Nephron progenitor cell (in vitro differentiated cells): ENCODE measurements at regions not wholly inside any gene's neighbourhood (a gene's known extent, or its start where the extent isn't known, plus 50 kb on each side); places are given as distances from the start of the nearest gene placed in this dataset.
A peak's percentile ranks its signal among the peaks of the same experiment; 100 is the strongest.
"Not testable (repeated sequence)": the region's sequence is repeated elsewhere in the genome, so short reads cannot be mapped to it uniquely, and the experiment has no call there.

ENCODE experiments used
- DNase-seq: peaks from one replicate; pipeline ENCODE4 v3.0.0; 2021
- H3K27ac Mint-ChIP-seq: 2 replicates; pipeline ENCODE4 v1.8.0; 2021; ENCODE audit warnings: mild to moderate bottlenecking, moderate library complexity, mixed read lengths
- H3K27me3 Mint-ChIP-seq: 2 replicates; pipeline ENCODE4 v1.8.0; 2021; ENCODE audit warnings: mild to moderate bottlenecking, low read depth, mixed read lengths; ENCODE audit not compliant: poor library complexity
- H3K36me3 Mint-ChIP-seq: 2 replicates; pipeline ENCODE4 v1.8.0; 2021; ENCODE audit warnings: low read depth, mixed read lengths
- H3K4me1 Mint-ChIP-seq: 2 replicates; pipeline ENCODE4 v1.8.0; 2021; ENCODE audit warnings: mixed read lengths
- H3K4me3 Mint-ChIP-seq: 2 replicates; pipeline ENCODE4 v1.8.0; 2021; ENCODE audit warnings: mild to moderate bottlenecking, moderate library complexity, mixed read lengths
- H3K9me3 Mint-ChIP-seq: 2 replicates; pipeline ENCODE4 v1.8.0; 2021; ENCODE audit warnings: mild to moderate bottlenecking, moderate library complexity, mixed read lengths
- CTCF ChIP-seq: fragments of 200-600 bp; sonication (generic); IDR thresholded peaks from 2 replicates; pipeline ENCODE4 v1.5.0; 2021; ENCODE audit warnings: antibody characterized with exemption

GRCh38 chr10:29862923-29863614, 196.3 kb downstream of the JCAD start:
- H3K27ac Mint-ChIP-seq = no peak overlapping the region
- H3K4me3 Mint-ChIP-seq = no peak overlapping the region
- peaks cover 17% of the 10 kb centered on the region for H3K4me1 Mint-ChIP-seq
- TF ChIP-seq CTCF = no peak
- H3K27me3 Mint-ChIP-seq = peaks cover 5% of the 10 kb centered on the region
- H3K36me3 Mint-ChIP-seq = no peaks in the 10 kb centered on the region
- H3K9me3 Mint-ChIP-seq = no peaks in the 10 kb centered on the region
- DNase-seq = no peak

GRCh38 chr10:29861811-29862505, 197.4 kb downstream of the JCAD start:
- DNase-seq = no peak
- Mint-ChIP-seq H3K27ac (no peak overlapping the region), H3K9me3 (no peaks in the 10 kb centered on the region), H3K27me3 (peaks cover 5% of the 10 kb centered on the region), H3K36me3 (no peaks in the 10 kb centered on the region), H3K4me1 (peaks cover 23% of the 10 kb centered on the region), H3K4me3 (no peak overlapping the region)
- TF ChIP-seq CTCF = no peak

- not testable (repeated sequence) for H3K4me3 Mint-ChIP-seq, H3K27me3 Mint-ChIP-seq
These were observed 198.2 kb downstream of the JCAD start for GRCh38 chr10:29861231-29861630.

GRCh38 chr10:29860166-29860565, 199.2 kb downstream of the JCAD start:
- Mint-ChIP-seq H3K4me3 (no peak overlapping the region), H3K36me3 (no peaks in the 10 kb centered on the region), H3K4me1 (peaks cover 10% of the 10 kb centered on the region), H3K9me3 (no peaks in the 10 kb centered on the region), H3K27ac (no peak overlapping the region), H3K27me3 (peaks cover 13% of the 10 kb centered on the region)
- no peak for DNase-seq
- no peak for TF ChIP-seq CTCF

More at GRCh38 chr10:29861231-29861630, 198.2 kb downstream of the JCAD start:
- H3K4me1 Mint-ChIP-seq = peaks cover 19% of the 10 kb centered on the region
- H3K9me3 Mint-ChIP-seq, H3K27ac Mint-ChIP-seq, H3K36me3 Mint-ChIP-seq, DNase-seq: not testable (repeated sequence)

GRCh38 chr10:29859521-29860130, 199.8 kb downstream of the JCAD start:
- Mint-ChIP-seq H3K27me3 (peaks cover 13% of the 10 kb centered on the region), H3K4me1 (peaks cover 10% of the 10 kb centered on the region), H3K9me3 (no peaks in the 10 kb centered on the region), H3K27ac (no peak overlapping the region), H3K4me3 (no peak overlapping the region), H3K36me3 (no peaks in the 10 kb centered on the region)
- no peak for DNase-seq
- TF ChIP-seq CTCF = no peak

GRCh38 chr10:29858702-29859267, 200.6 kb downstream of the JCAD start:
- no peaks in the 10 kb centered on the region for H3K9me3 Mint-ChIP-seq
- H3K27ac Mint-ChIP-seq = no peak overlapping the region
- H3K36me3 Mint-ChIP-seq = no peaks in the 10 kb centered on the region
- H3K4me1 Mint-ChIP-seq = peaks cover 10% of the 10 kb centered on the region
- peak; percentile 4 for TF ChIP-seq CTCF
- H3K4me3 Mint-ChIP-seq = no peak overlapping the region
- DNase-seq = no peak
- H3K27me3 Mint-ChIP-seq = peaks cover 13% of the 10 kb centered on the region
